ENCODE measurements at regions not wholly inside any gene's neighbourhood (a gene's known extent, or its start where the extent isn't known, plus 50 kb on each side); places are given as distances from the start of the nearest gene placed in this dataset.

DNA sequence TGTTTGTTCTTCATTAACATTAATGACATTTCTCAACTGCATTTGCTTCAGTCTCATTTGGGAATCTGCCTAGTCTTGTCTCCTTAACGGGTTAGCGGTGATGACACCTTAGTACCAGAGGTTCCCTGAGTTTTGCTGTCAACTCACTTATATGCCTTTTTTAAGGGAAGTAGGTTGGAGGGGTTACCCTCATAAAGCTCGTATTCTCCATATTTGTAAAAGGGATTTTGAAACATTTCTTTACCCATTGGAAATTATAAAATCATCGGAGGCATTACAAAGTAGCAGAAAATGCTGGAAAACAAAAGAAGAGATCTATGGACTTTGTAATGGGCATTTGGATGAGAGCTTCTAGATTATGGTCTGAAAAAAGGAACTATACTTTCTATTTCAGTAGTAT is 88.7 kb upstream of the PRDM1 start:
- TF ChIP-seq SUZ12 (IDR thresholded peaks at IDR 0.05; ENCODE audit: extremely low read depth, insufficient read depth, insufficient read length) (no peak), ZNF274 (IDR thresholded peaks at IDR 0.05; ENCODE audit: low read depth, low read length) (no peak)
